ENCODE measurements at regions not wholly inside any gene's neighbourhood (a gene's known extent, or its start where the extent isn't known, plus 50 kb on each side); places are given as distances from the start of the nearest gene placed in this dataset.

- no peak for DNase-seq (ENCODE audit: low read depth)
- no peak for TF ChIP-seq CTCF (IDR thresholded peaks at IDR 0.05; ENCODE audit: control insufficient read depth, extremely low read depth, insufficient read depth)
- H3K4me3 ChIP-seq (ENCODE audit: low read depth, low read length): no peak overlapping the region
These were observed 690.5 kb upstream of the ALCAM start for GRCh38 chr3:104676241-104676640.

GRCh38 chr3:104677932-104678331 is 688.8 kb upstream of the ALCAM start:
- no peak for DNase-seq (ENCODE audit: low read depth)
- no peak for TF ChIP-seq CTCF (IDR thresholded peaks at IDR 0.05; ENCODE audit: control insufficient read depth, extremely low read depth, insufficient read depth)

GRCh38 chr3:104685492-104685891 is 681.2 kb upstream of the ALCAM start:
- no peak overlapping the region for H3K4me3 ChIP-seq (ENCODE audit: low read depth, low read length)
- DNase-seq (ENCODE audit: low read depth): no peak
- TF ChIP-seq CTCF (IDR thresholded peaks at IDR 0.05; ENCODE audit: control insufficient read depth, extremely low read depth, insufficient read depth): no peak

More at GRCh38 chr3:104677932-104678331, 688.8 kb upstream of the ALCAM start:
- H3K4me3 ChIP-seq (ENCODE audit: low read depth, low read length): no peak overlapping the region

GRCh38 chr3:104687362-104687761 is 679.3 kb upstream of the ALCAM start:
- no peak overlapping the region for H3K4me3 ChIP-seq (ENCODE audit: low read depth, low read length)
- TF ChIP-seq CTCF (IDR thresholded peaks at IDR 0.05; ENCODE audit: control insufficient read depth, extremely low read depth, insufficient read depth): no peak
- DNase-seq (ENCODE audit: low read depth): no peak

- H3K4me3 ChIP-seq (ENCODE audit: low read depth, low read length): no peak overlapping the region
- no peak for DNase-seq (ENCODE audit: low read depth)
- no peak for TF ChIP-seq CTCF (IDR thresholded peaks at IDR 0.05; ENCODE audit: control insufficient read depth, extremely low read depth, insufficient read depth)
These were observed 670.2 kb upstream of the ALCAM start for GRCh38 chr3:104696470-104696869.

- no peak for TF ChIP-seq CTCF (IDR thresholded peaks at IDR 0.05; ENCODE audit: control insufficient read depth, extremely low read depth, insufficient read depth)
- no peak for DNase-seq (ENCODE audit: low read depth)
- H3K4me3 ChIP-seq (ENCODE audit: low read depth, low read length): no peak overlapping the region
These were observed 655.3 kb upstream of the ALCAM start for GRCh38 chr3:104711406-104711805.

GRCh38 chr3:104715972-104716371 is 650.7 kb upstream of the ALCAM start:
- no peak for DNase-seq (ENCODE audit: low read depth)
- TF ChIP-seq CTCF (IDR thresholded peaks at IDR 0.05; ENCODE audit: control insufficient read depth, extremely low read depth, insufficient read depth): no peak
- no peak overlapping the region for H3K4me3 ChIP-seq (ENCODE audit: low read depth, low read length)
